ENCODE measurements at regions not wholly inside any gene's neighbourhood (a gene's known extent, or its start where the extent isn't known, plus 50 kb on each side); places are given as distances from the start of the nearest gene placed in this dataset.

DNA sequence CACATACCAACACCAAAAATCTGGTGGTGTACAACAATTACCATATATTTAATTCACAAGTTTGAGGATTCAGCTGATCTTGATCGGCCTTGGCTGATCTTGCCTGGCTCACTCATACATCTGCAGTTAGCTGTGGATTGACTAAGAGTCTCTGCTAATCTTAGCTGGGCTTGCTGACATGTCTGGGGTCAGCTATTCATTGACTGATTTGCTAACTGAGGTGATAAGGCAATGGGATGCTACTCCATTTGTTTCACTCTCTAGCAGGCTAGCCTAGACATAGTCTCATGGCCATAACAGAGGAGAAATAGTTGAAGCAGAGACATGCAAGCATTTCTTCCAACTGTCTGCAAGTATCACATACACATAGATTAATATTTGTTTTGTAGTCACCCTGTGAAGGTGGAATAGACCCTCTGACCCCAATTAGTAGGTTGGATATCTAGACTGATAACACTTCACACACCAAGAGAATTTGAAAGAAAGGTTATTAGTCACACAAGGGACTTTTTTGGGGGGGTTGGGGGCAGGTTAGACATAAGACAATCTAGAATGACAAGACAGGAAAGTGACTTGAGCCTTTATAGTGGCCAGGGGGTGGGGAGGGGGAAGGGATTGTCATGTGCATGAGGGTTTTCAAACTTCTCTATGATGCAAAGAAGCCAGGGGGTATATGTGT, 142.3 kb downstream of the BARHL2 start:
- Histone ChIP-seq H3K27ac (ENCODE audit: insufficient read depth, low read length, poor library complexity, severe bottlenecking) (no peak overlapping the region), H3K9me3 (ENCODE audit: control insufficient read depth in 2 of 2, low read length in 2 of 2) (no peaks in the 10 kb centered on the region), H3K27me3 (ENCODE audit: control insufficient read depth, insufficient read depth, low read length) (no peaks in the 10 kb centered on the region), H3K4me3 (ENCODE audit: low read depth, low read length) (no peak overlapping the region), H3K36me3 (ENCODE audit: control insufficient read depth, insufficient read depth, low read length) (no peaks in the 10 kb centered on the region), H3K4me1 (ENCODE audit: control insufficient read depth, insufficient read depth, low read length, poor library complexity, severe bottlenecking) (no peaks in the 10 kb centered on the region)
- Mint-ChIP-seq H3K9me3 (no peaks in the 10 kb centered on the region), H3K4me3 (no peak overlapping the region), H3K4me1 (no peaks in the 10 kb centered on the region), H3K27ac (no peak overlapping the region), H3K27me3 (peaks cover 14% of the 10 kb centered on the region), H3K36me3 (no peaks in the 10 kb centered on the region)
- no peak for DNase-seq
- no peak for ATAC-seq (ENCODE audit: low read depth in 2 of 2)

DNA sequence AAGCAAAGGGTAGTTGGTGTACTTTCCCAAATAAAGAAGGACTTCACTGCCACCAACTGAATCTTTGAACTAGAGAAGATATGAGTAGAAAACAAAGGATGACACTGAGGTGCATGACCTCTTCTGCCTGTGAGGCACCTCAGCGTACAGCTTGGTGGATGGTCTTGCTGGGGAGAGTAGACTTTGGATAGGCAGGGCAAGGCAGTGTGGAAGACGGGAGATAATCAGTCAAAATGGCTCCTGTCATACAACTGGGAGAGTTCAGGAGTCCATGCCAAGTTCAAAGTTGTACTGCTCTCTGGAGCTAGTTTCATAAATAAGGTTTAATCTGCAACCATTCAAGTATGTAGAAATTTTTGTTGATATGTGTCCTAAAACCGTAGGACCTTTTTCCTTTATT, 143.4 kb downstream of the BARHL2 start:
- Histone ChIP-seq H3K4me1 (ENCODE audit: control insufficient read depth, insufficient read depth, low read length, poor library complexity, severe bottlenecking) (no peaks in the 10 kb centered on the region), H3K36me3 (ENCODE audit: control insufficient read depth, insufficient read depth, low read length) (no peaks in the 10 kb centered on the region), H3K4me3 (ENCODE audit: low read depth, low read length) (no peak overlapping the region), H3K9me3 (ENCODE audit: control insufficient read depth in 2 of 2, low read length in 2 of 2) (no peaks in the 10 kb centered on the region), H3K27me3 (ENCODE audit: control insufficient read depth, insufficient read depth, low read length) (no peaks in the 10 kb centered on the region), H3K27ac (ENCODE audit: insufficient read depth, low read length, poor library complexity, severe bottlenecking) (no peak overlapping the region)
- H3K4me3 Mint-ChIP-seq, result no peak overlapping the region
- H3K4me1 Mint-ChIP-seq, result no peaks in the 10 kb centered on the region
- DNase-seq (no peak), ATAC-seq (ENCODE audit: low read depth in 2 of 2) (no peak)
- H3K9me3 Mint-ChIP-seq, result no peaks in the 10 kb centered on the region
- no peaks in the 10 kb centered on the region for H3K36me3 Mint-ChIP-seq
- no peak overlapping the region for H3K27ac Mint-ChIP-seq
- peaks cover 20% of the 10 kb centered on the region for H3K27me3 Mint-ChIP-seq

DNA sequence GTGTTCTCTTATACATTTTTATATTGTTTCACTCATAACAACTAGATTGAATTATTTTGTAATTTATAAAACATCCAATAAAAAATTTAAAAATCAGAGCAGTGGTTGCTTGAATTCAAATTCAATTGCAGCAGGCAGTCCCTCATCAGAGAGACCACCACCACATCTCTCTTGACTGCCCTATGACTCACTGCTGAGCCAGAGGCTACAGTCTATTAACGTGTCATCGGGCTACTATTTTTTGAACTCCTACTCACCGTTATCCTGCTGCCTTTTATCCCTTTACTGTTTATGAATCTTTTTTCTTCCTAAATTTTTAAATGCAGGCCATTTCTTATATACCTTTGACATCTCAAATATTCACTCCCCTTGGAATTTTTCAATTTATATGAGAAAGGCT, 144.7 kb downstream of the BARHL2 start:
- H3K27ac ChIP-seq (ENCODE audit: insufficient read depth, low read length, poor library complexity, severe bottlenecking), result no peak overlapping the region
- no peaks in the 10 kb centered on the region for H3K9me3 ChIP-seq (ENCODE audit: control insufficient read depth in 2 of 2, low read length in 2 of 2)
- no peaks in the 10 kb centered on the region for H3K4me1 Mint-ChIP-seq
- H3K4me3 Mint-ChIP-seq, result no peak overlapping the region
- H3K36me3 ChIP-seq (ENCODE audit: control insufficient read depth, insufficient read depth, low read length), result no peaks in the 10 kb centered on the region
- H3K27ac Mint-ChIP-seq, result no peak overlapping the region
- no peak for DNase-seq
- H3K9me3 Mint-ChIP-seq, result no peaks in the 10 kb centered on the region
- no peak overlapping the region for H3K4me3 ChIP-seq (ENCODE audit: low read depth, low read length)
- H3K4me1 ChIP-seq (ENCODE audit: control insufficient read depth, insufficient read depth, low read length, poor library complexity, severe bottlenecking), result no peaks in the 10 kb centered on the region
- H3K27me3 Mint-ChIP-seq, result peaks cover 20% of the 10 kb centered on the region
- no peaks in the 10 kb centered on the region for H3K27me3 ChIP-seq (ENCODE audit: control insufficient read depth, insufficient read depth, low read length)
- no peaks in the 10 kb centered on the region for H3K36me3 Mint-ChIP-seq
- no peak for ATAC-seq (ENCODE audit: low read depth in 2 of 2)

DNA sequence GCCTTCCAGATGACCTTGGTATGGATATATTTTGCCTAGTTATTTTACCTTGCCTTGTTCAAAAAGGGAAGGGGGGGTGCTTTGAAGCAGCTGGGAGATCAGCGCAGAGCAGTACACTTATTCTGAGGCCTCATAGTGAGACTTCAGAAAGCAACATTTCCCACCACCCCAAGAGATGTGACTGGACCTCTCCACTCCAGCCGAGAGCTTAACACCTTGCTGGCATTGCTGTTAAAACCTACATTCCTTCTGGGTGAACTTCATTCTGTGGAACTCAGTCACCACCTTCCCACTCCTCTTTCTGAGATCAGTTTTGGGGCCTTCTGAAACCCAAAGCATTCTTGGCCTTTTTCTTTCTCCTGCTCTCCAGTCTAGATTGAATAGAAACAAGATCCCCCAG, 148.7 kb downstream of the BARHL2 start:
- H3K4me3 Mint-ChIP-seq, result no peak overlapping the region
- no peaks in the 10 kb centered on the region for H3K4me1 Mint-ChIP-seq

DNA sequence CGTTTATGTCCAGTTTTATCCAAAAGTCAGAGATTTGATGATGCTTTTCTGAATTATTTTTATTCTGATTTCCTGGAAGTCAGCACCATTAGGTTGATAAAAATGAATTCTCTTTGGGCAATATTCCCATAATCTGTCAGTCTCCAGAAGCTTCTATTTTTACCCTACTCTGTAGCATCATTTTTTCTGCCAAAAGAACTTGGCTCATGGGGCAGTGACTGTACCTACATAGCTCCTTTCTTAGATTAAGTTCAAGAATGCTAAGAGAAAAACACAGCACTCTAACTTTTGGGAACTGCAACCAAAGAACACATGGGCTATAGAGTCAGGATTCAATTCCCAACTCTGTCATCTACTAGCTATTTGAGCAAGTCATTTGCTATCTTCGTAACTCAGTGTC, 152.9 kb downstream of the BARHL2 start:
- no peak overlapping the region for H3K27ac ChIP-seq (ENCODE audit: insufficient read depth, low read length, poor library complexity, severe bottlenecking)
- H3K27ac Mint-ChIP-seq, result no peak overlapping the region
- no peak overlapping the region for H3K4me3 Mint-ChIP-seq
- DNase-seq (no peak), ATAC-seq (ENCODE audit: low read depth in 2 of 2) (no peak)
- H3K4me3 ChIP-seq (ENCODE audit: low read depth, low read length), result no peak overlapping the region
- H3K36me3 Mint-ChIP-seq, result no peaks in the 10 kb centered on the region
- H3K4me1 ChIP-seq (ENCODE audit: control insufficient read depth, insufficient read depth, low read length, poor library complexity, severe bottlenecking), result no peaks in the 10 kb centered on the region
- H3K4me1 Mint-ChIP-seq, result no peaks in the 10 kb centered on the region
- no peaks in the 10 kb centered on the region for H3K9me3 ChIP-seq (ENCODE audit: control insufficient read depth in 2 of 2, low read length in 2 of 2)
- H3K9me3 Mint-ChIP-seq, result no peaks in the 10 kb centered on the region
- H3K36me3 ChIP-seq (ENCODE audit: control insufficient read depth, insufficient read depth, low read length), result no peaks in the 10 kb centered on the region
- H3K27me3 ChIP-seq (ENCODE audit: control insufficient read depth, insufficient read depth, low read length), result no peaks in the 10 kb centered on the region
- H3K27me3 Mint-ChIP-seq, result peaks cover under 1% of the 10 kb centered on the region

More for the DNA sequence above, 148.7 kb downstream of the BARHL2 start:
- Mint-ChIP-seq H3K9me3 (no peaks in the 10 kb centered on the region), H3K27ac (no peak overlapping the region), H3K27me3 (peaks cover 20% of the 10 kb centered on the region), H3K36me3 (no peaks in the 10 kb centered on the region)
- DNase-seq, result no peak
- no peaks in the 10 kb centered on the region for H3K9me3 ChIP-seq (ENCODE audit: control insufficient read depth in 2 of 2, low read length in 2 of 2)
- no peaks in the 10 kb centered on the region for H3K27me3 ChIP-seq (ENCODE audit: control insufficient read depth, insufficient read depth, low read length)
- no peak overlapping the region for H3K27ac ChIP-seq (ENCODE audit: insufficient read depth, low read length, poor library complexity, severe bottlenecking)
- H3K4me1 ChIP-seq (ENCODE audit: control insufficient read depth, insufficient read depth, low read length, poor library complexity, severe bottlenecking), result no peaks in the 10 kb centered on the region
- no peak for ATAC-seq (ENCODE audit: low read depth in 2 of 2)
- no peak overlapping the region for H3K4me3 ChIP-seq (ENCODE audit: low read depth, low read length)
- no peaks in the 10 kb centered on the region for H3K36me3 ChIP-seq (ENCODE audit: control insufficient read depth, insufficient read depth, low read length)

DNA sequence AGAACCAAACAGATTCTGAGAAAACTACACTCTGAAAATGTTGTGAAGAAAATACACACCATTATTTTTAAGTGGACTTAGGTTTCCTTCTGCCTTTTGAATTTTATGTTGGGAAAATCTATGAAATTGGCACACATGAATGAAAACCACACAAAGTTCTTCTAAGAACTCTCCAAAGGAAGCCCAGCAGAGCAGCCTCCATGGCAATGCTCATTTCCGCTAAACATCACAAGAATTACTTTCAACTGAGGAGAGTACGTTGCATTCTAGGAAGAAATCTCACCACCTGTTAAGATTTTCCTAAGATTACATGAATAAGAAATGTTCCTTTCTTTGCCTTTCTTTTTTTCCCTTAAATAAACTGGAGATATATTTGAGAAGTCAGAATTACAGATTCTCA, 154.2 kb downstream of the BARHL2 start:
- Mint-ChIP-seq H3K27ac (no peak overlapping the region), H3K4me1 (no peaks in the 10 kb centered on the region)

DNA sequence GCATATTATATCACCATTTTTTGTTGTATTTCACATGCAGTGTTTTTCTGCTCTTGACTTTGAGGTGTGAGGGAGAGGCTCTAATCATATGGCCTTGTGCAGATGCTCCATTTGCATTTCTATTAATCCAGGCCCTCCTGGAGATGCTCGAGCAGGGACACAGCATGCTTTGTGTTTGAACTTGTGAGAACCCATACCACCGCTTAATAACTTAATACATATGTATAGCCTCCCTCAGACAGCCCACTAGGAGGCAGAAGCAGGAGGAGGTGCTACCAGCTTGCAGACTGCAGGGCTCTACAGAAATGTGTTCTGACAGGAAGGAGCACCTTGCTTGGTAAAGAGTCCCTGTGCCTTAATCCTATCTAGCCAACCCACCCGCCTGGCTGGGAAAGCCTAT, 155.2 kb downstream of the BARHL2 start:
- Histone ChIP-seq H3K4me1 (ENCODE audit: control insufficient read depth, insufficient read depth, low read length, poor library complexity, severe bottlenecking) (no peaks in the 10 kb centered on the region), H3K27me3 (ENCODE audit: control insufficient read depth, insufficient read depth, low read length) (peaks cover 3% of the 10 kb centered on the region), H3K4me3 (ENCODE audit: low read depth, low read length) (no peak overlapping the region), H3K9me3 (ENCODE audit: control insufficient read depth in 2 of 2, low read length in 2 of 2) (no peaks in the 10 kb centered on the region), H3K36me3 (ENCODE audit: control insufficient read depth, insufficient read depth, low read length) (no peaks in the 10 kb centered on the region), H3K27ac (ENCODE audit: insufficient read depth, low read length, poor library complexity, severe bottlenecking) (no peak overlapping the region)
- Mint-ChIP-seq H3K36me3 (no peaks in the 10 kb centered on the region), H3K27ac (no peak overlapping the region), H3K9me3 (no peaks in the 10 kb centered on the region), H3K4me1 (no peaks in the 10 kb centered on the region), H3K27me3 (peaks cover 7% of the 10 kb centered on the region), H3K4me3 (no peak overlapping the region)
- DNase-seq, result no peak
- ATAC-seq (ENCODE audit: low read depth in 2 of 2), result no peak

More for the DNA sequence above, 154.2 kb downstream of the BARHL2 start:
- ATAC-seq (ENCODE audit: low read depth in 2 of 2) (no peak), DNase-seq (no peak)
- Histone ChIP-seq H3K27ac (ENCODE audit: insufficient read depth, low read length, poor library complexity, severe bottlenecking) (no peak overlapping the region), H3K9me3 (ENCODE audit: control insufficient read depth in 2 of 2, low read length in 2 of 2) (no peaks in the 10 kb centered on the region), H3K4me3 (ENCODE audit: low read depth, low read length) (no peak overlapping the region), H3K36me3 (ENCODE audit: control insufficient read depth, insufficient read depth, low read length) (no peaks in the 10 kb centered on the region), H3K4me1 (ENCODE audit: control insufficient read depth, insufficient read depth, low read length, poor library complexity, severe bottlenecking) (no peaks in the 10 kb centered on the region), H3K27me3 (ENCODE audit: control insufficient read depth, insufficient read depth, low read length) (peaks cover 3% of the 10 kb centered on the region)
- no peak overlapping the region for H3K4me3 Mint-ChIP-seq
- no peaks in the 10 kb centered on the region for H3K9me3 Mint-ChIP-seq
- peaks cover 3% of the 10 kb centered on the region for H3K27me3 Mint-ChIP-seq
- no peaks in the 10 kb centered on the region for H3K36me3 Mint-ChIP-seq

DNA sequence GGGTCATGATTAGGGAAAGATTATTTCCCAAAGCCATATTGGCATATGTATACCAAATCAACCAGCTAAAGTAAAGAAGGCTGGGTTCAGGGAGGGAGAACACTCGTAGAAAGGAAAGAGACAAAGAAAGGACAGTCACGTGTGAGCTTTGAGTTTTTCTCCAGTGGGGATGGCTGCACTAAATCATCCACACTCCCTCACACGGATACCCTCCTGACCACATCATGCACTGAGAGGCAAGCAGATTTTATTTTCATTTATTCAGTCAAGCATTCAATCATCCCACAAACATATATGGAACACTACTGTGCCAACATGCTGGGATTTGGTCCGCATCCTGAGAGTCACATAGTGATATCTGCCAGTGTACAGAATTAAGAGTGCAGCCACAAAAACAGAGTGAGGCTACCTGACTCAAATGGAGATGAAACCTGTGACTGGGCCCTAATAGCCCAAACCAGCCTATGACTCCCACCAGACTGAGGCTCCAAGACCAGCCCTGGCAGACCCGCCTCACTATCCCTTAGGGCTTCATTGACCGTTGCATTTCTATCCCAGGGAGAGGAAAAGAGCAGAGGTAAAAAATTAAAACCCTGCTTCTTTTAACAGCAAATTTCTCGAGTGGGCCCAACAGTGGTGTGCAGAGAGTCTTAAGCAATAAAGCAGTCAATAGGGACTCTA, 155.9 kb downstream of the BARHL2 start:
- ATAC-seq (ENCODE audit: low read depth in 2 of 2), result no peak
- Mint-ChIP-seq H3K9me3 (peaks cover 0 to 2% (median 0%) of the 10 kb centered on the region in 7 donors), H3K4me3 (no peak overlapping the region)

More for the DNA sequence above, 155.9 kb downstream of the BARHL2 start:
- Histone ChIP-seq H3K27me3 (ENCODE audit: control insufficient read depth, insufficient read depth, low read length) (peaks cover 3% of the 10 kb centered on the region), H3K27ac (ENCODE audit: insufficient read depth, low read length, poor library complexity, severe bottlenecking) (no peak overlapping the region), H3K36me3 (ENCODE audit: control insufficient read depth, insufficient read depth, low read length) (no peaks in the 10 kb centered on the region), H3K4me1 (ENCODE audit: control insufficient read depth, insufficient read depth, low read length, poor library complexity, severe bottlenecking) (no peaks in the 10 kb centered on the region), H3K4me3 (ENCODE audit: low read depth, low read length) (no peak overlapping the region), H3K9me3 (ENCODE audit: control insufficient read depth in 2 of 2, low read length in 2 of 2) (no peaks in the 10 kb centered on the region)
- Mint-ChIP-seq H3K27ac (no peak overlapping the region), H3K36me3 (no peaks in the 10 kb centered on the region), H3K27me3 (peaks cover 7% of the 10 kb centered on the region), H3K4me1 (no peaks in the 10 kb centered on the region)
- DNase-seq, result no peak
